ENCODE measurements at regions not wholly inside any gene's neighbourhood (a gene's known extent, or its start where the extent isn't known, plus 50 kb on each side); places are given as distances from the start of the nearest gene placed in this dataset.

DNA sequence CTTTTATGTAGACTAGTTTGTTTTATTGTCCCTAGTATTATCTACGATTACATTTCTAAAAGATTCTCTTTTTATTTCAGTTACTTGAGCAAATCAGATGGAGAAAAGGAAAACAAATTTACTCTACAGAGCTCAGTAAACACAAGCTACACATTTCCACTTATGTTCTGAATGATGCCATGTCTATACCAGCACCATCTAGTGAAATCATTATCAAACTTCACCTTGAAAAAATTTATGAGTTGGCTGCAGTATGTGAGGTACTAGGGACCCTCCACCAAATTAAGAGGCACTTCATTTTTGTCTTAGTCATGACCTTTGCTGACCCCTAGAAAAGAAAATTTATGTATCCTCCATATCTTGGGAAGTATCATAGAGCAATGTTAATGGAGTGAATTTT is 827.4 kb downstream of the SI start:
- Histone ChIP-seq H3K4me3 (ENCODE audit: low read depth in 2 of 2, low read length in 1 of 2) (no peak overlapping the region), H4K20me1 (ENCODE audit: insufficient read depth) (no peaks in the 10 kb centered on the region), H3K9me2 (no peaks in the 10 kb centered on the region; the same call in 1 of the 2 replicates), H3F3A (replicated peaks; ENCODE audit: insufficient read depth) (no peaks in the 10 kb centered on the region), H3K9me3 (no peaks in the 10 kb centered on the region), H3K27me3 (ENCODE audit: insufficient read depth) (no peaks in the 10 kb centered on the region), H3K4me2 (no peak overlapping the region), H3K27ac (ENCODE audit: low read depth in 2 of 2, low read length in 1 of 2) (no peak overlapping the region), H3K4me1 (ENCODE audit: control insufficient read depth in 1 of 2, insufficient read depth in 2 of 2, low read depth in 1 of 2, low read length in 1 of 2) (no peaks in the 10 kb centered on the region), H3K36me3 (replicated peaks in 1 of 2; ENCODE audit: control insufficient read depth in 1 of 2, insufficient read depth in 2 of 2, low read length in 1 of 2) (no peaks in the 10 kb centered on the region), H2AFZ (ENCODE audit: low read depth) (no peak overlapping the region), H3K9ac (no peak overlapping the region), H3K79me2 (ENCODE audit: insufficient read depth) (no peaks in the 10 kb centered on the region)
- no peak for DNase-seq
- ChIA-PET POLR2A (no interaction called here), CTCF (no interaction called here)
- TF ChIP-seq NRF1 (IDR thresholded peaks at IDR 0.05; ENCODE audit: low read depth, low read length) (no peak), MXI1 (IDR thresholded peaks at IDR 0.05; ENCODE audit: low read depth, low read length) (no peak), POLR2AphosphoS5 (IDR thresholded peaks at IDR 0.05; ENCODE audit: low read depth, low read length) (no peak), RFX5 (IDR thresholded peaks at IDR 0.05; ENCODE audit: low read length) (no peak), EP300 (IDR thresholded peaks at IDR 0.05; ENCODE audit: borderline replicate concordance in 1 of 2, low read depth in 1 of 2, low read length in 1 of 2) (no peak), RAD21 (IDR thresholded peaks at IDR 0.05; ENCODE audit: low read length) (no peak)
- TF ChIP-seq, protein P1, sequence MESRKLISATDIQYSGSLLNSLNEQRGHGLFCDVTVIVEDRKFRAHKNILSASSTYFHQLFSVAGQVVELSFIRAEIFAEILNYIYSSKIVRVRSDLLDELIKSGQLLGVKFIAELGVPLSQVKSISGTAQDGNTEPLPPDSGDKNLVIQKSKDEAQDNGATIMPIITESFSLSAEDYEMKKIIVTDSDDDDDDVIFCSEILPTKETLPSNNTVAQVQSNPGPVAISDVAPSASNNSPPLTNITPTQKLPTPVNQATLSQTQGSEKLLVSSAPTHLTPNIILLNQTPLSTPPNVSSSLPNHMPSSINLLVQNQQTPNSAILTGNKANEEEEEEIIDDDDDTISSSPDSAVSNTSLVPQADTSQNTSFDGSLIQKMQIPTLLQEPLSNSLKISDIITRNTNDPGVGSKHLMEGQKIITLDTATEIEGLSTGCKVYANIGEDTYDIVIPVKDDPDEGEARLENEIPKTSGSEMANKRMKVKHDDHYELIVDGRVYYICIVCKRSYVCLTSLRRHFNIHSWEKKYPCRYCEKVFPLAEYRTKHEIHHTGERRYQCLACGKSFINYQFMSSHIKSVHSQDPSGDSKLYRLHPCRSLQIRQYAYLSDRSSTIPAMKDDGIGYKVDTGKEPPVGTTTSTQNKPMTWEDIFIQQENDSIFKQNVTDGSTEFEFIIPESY (IDR thresholded peaks at IDR 0.05; ENCODE audit: borderline replicate concordance, low read depth), result no peak
- TF ChIP-seq, protein P2, sequence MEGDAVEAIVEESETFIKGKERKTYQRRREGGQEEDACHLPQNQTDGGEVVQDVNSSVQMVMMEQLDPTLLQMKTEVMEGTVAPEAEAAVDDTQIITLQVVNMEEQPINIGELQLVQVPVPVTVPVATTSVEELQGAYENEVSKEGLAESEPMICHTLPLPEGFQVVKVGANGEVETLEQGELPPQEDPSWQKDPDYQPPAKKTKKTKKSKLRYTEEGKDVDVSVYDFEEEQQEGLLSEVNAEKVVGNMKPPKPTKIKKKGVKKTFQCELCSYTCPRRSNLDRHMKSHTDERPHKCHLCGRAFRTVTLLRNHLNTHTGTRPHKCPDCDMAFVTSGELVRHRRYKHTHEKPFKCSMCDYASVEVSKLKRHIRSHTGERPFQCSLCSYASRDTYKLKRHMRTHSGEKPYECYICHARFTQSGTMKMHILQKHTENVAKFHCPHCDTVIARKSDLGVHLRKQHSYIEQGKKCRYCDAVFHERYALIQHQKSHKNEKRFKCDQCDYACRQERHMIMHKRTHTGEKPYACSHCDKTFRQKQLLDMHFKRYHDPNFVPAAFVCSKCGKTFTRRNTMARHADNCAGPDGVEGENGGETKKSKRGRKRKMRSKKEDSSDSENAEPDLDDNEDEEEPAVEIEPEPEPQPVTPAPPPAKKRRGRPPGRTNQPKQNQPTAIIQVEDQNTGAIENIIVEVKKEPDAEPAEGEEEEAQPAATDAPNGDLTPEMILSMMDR (IDR thresholded peaks at IDR 0.05), result no peak
- 14% methylated on average over 1 of the region's 1 CpG for WGBS (ENCODE audit: low lambda C conversion rate)

DNA sequence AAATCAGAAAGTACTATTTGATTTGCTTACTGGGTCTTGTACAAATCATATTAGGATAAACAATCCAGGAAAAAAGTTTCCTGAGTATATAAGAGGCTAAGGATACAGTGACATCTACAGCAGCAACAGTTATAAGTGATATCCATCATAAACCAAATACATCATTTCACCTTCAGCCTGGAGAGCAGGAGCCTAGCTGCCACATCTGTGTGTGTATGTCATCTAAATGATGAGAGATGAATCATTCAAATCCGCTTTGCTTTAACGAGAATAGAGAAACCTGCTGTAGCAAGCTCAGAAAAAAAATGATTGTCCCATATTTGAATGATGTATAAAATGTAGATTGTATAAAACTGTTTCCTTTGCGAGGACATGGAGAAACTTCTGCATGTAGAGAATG is 841.4 kb downstream of the SI start:
- H3K27ac ChIP-seq (ENCODE audit: low read depth in 2 of 2, low read length in 1 of 2), result no peak overlapping the region
- H3K4me2 ChIP-seq, result no peak overlapping the region
- WGBS (ENCODE audit: low lambda C conversion rate), result 29% methylated on average over 3 of the region's 3 CpGs
- CTCF ChIA-PET, result no interaction called here
- no peak for DNase-seq
- no peaks in the 10 kb centered on the region for H3K9me2 ChIP-seq
- no peaks in the 10 kb centered on the region for H3F3A ChIP-seq (replicated peaks; ENCODE audit: insufficient read depth)
- peaks cover 5% of the 10 kb centered on the region; the same call in 1 of the 2 replicates for H3K9me3 ChIP-seq
- H2AFZ ChIP-seq (ENCODE audit: low read depth), result no peak overlapping the region
- no peaks in the 10 kb centered on the region for H3K27me3 ChIP-seq (ENCODE audit: insufficient read depth)
- H3K79me2 ChIP-seq (ENCODE audit: insufficient read depth), result no peaks in the 10 kb centered on the region
- H3K9ac ChIP-seq, result no peak overlapping the region
- no peaks in the 10 kb centered on the region for H4K20me1 ChIP-seq (ENCODE audit: insufficient read depth)
- TF ChIP-seq, protein P1 (IDR thresholded peaks at IDR 0.05; ENCODE audit: borderline replicate concordance, low read depth), result no peak
- TF ChIP-seq SMC3 (IDR thresholded peaks at IDR 0.05; ENCODE audit: low read depth, low read length) (no peak), FOXM1 (IDR thresholded peaks at IDR 0.05; ENCODE audit: low read depth) (no peak), MEF2A (IDR thresholded peaks at IDR 0.05; ENCODE audit: borderline replicate concordance, low read depth) (no peak)
- TF ChIP-seq, protein P3, sequence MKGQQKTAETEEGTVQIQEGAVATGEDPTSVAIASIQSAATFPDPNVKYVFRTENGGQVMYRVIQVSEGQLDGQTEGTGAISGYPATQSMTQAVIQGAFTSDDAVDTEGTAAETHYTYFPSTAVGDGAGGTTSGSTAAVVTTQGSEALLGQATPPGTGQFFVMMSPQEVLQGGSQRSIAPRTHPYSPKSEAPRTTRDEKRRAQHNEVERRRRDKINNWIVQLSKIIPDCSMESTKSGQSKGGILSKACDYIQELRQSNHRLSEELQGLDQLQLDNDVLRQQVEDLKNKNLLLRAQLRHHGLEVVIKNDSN (IDR thresholded peaks at IDR 0.05; ENCODE audit: borderline replicate concordance, low read depth), result no peak
- TF ChIP-seq, protein P4, sequence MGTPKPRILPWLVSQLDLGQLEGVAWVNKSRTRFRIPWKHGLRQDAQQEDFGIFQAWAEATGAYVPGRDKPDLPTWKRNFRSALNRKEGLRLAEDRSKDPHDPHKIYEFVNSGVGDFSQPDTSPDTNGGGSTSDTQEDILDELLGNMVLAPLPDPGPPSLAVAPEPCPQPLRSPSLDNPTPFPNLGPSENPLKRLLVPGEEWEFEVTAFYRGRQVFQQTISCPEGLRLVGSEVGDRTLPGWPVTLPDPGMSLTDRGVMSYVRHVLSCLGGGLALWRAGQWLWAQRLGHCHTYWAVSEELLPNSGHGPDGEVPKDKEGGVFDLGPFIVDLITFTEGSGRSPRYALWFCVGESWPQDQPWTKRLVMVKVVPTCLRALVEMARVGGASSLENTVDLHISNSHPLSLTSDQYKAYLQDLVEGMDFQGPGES (IDR thresholded peaks at IDR 0.05; ENCODE audit: low read depth, low read length), result no peak
- no peaks in the 10 kb centered on the region; a peak in 1 of 4 replicates for H3K4me1 ChIP-seq (ENCODE audit: control insufficient read depth in 1 of 2, insufficient read depth in 2 of 2, low read depth in 1 of 2, low read length in 1 of 2)
- H3K4me3 ChIP-seq (ENCODE audit: low read depth in 2 of 2, low read length in 1 of 2), result no peak overlapping the region
- H3K36me3 ChIP-seq (replicated peaks in 1 of 2; ENCODE audit: control insufficient read depth in 1 of 2, insufficient read depth in 2 of 2, low read length in 1 of 2), result no peaks in the 10 kb centered on the region
- POLR2A ChIA-PET, result no interaction called here

Data from SK-N-SH (cell line).